ENCODE measurements at regions not wholly inside any gene's neighbourhood (a gene's known extent, or its start where the extent isn't known, plus 50 kb on each side); places are given as distances from the start of the nearest gene placed in this dataset.

DNA sequence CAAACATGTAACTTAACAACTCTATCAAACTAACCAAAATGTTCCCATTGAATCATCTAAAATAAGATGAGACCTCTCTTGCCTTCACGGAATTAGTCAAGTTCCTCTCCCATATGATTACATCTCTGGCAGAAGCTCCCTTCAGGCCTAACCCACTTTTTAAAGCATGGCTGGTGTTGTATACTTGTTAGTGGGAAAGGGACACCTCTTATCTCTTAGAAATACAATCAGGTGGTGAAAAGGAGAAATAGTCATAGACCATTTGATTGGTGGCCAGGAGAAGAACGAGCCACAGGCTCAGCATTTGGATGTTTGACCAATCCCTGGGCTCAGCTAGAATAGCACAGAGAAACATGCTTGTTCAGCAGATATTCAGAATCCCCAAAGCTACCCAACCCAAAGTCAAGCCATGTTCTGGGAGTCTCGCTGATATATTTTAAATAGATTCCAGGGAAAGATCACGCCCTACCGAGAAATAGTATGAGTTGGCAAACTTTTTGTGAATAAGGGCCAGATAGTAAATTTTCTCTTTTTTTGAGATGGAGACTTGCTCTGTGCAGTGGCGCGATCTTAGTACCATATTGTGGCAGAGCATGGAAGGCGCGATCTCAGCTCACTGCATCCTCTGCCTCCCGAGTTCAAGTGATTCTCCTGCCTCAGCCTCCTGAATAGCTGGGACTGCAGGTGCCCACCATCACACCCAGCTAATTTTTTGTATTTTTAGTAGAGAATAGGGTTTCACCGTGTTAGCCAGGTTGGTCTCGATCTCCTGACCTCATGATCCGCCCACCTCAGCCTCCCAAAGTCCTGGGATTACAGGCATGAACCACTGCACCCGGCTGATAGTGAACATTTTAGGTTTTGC lies 126.3 kb upstream of the MYLIP start:
- DNase-seq (ENCODE audit: low read depth, low spot score): no peak
- TF ChIP-seq, protein P1, sequence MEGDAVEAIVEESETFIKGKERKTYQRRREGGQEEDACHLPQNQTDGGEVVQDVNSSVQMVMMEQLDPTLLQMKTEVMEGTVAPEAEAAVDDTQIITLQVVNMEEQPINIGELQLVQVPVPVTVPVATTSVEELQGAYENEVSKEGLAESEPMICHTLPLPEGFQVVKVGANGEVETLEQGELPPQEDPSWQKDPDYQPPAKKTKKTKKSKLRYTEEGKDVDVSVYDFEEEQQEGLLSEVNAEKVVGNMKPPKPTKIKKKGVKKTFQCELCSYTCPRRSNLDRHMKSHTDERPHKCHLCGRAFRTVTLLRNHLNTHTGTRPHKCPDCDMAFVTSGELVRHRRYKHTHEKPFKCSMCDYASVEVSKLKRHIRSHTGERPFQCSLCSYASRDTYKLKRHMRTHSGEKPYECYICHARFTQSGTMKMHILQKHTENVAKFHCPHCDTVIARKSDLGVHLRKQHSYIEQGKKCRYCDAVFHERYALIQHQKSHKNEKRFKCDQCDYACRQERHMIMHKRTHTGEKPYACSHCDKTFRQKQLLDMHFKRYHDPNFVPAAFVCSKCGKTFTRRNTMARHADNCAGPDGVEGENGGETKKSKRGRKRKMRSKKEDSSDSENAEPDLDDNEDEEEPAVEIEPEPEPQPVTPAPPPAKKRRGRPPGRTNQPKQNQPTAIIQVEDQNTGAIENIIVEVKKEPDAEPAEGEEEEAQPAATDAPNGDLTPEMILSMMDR (IDR thresholded peaks at IDR 0.05; ENCODE audit: insufficient read depth, low read length, missing control alignments): no peak
- ChIA-PET CTCF (no interaction called here), POLR2A (no interaction called here)
- H3K4me3 ChIP-seq (ENCODE audit: low read depth, low read length): no peak overlapping the region

DNA sequence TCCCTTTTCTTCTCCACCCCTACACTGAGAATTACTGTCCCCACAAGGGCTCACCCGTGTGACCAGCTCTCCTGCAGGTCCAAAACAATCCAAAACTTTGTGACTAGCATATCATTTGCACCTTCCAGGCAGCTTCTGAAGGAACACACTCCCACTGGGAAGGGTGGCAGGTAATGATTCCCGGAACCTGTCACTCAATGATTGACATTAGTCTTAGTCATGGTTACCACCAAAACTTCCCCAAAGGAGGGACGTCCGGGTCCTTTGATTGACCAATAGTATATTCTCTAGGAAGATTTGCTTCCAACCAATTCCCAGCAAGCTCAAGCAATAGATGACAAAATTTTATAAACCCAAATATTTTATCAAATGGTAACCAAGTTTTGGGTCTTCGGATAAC lies 127.7 kb upstream of the MYLIP start:
- ChIA-PET POLR2A (no interaction called here), CTCF (no interaction called here)
- no peak overlapping the region for H3K4me3 ChIP-seq (ENCODE audit: low read depth, low read length)
- no peak for DNase-seq (ENCODE audit: low read depth, low spot score)
- TF ChIP-seq, protein P1 (IDR thresholded peaks at IDR 0.05; ENCODE audit: insufficient read depth, low read length, missing control alignments): no peak

DNA sequence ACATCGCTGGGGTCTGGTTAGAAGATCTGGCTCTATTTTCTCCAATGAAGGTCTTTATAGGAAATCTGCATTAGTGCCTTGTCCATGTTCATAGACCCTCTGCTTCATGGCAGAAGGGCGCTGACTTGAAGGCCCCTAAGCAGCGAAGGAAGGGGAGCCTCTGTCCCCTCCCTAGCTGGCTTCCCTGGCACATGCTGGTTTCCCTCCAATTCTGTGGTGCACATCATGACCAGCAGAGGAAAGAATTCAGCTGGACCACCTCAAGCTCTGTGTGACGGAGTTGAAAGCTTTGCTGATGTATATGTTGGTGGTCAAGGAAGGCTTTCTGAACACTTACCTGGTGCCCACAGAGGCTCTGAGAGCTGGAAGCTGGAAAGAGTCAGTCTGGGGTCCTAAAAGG lies 129.7 kb upstream of the MYLIP start:
- ChIA-PET CTCF (no interaction called here), POLR2A (no interaction called here)
- H3K4me3 ChIP-seq (ENCODE audit: low read depth, low read length): no peak overlapping the region
- TF ChIP-seq, protein P1 (IDR thresholded peaks at IDR 0.05; ENCODE audit: insufficient read depth, low read length, missing control alignments): no peak
- no peak for DNase-seq (ENCODE audit: low read depth, low spot score)

DNA sequence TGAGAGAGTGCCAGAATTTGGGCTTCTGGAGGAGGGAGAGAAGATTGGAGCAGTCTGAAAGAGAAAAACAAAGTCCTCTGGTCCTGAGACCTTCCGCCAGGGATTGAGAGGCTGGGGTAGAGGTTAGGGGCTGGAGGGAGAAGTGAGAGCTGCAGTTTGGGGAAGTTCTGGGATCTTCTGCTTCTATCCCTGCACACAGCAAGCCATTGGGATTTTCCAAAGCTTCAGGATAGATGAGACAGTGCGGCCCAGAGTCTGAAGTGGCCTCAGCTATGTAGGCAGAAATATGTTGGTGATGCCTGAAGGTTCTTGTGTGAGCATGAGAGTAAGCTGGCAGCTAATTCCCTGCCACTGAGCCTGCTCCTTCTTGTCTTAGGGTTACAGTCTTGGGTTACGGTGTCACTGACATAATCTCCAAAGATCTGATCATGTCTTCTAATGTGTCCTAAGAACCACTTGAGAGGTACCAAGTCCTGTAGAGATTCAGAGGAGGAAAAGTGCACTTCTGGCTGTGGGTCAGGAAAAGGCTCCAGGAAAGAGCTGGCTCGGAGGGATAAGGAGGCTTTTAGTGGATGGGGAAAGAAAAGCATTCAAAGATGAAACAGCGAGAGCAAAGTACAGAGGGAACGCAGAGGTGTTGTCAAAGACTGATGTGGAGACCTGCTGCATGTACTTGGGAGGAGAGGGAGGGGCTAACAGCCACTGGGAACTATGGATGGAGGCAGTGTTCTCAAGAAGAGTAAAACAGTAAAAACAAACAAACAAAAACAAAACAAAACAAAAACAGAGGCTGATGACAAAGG lies 131.1 kb upstream of the MYLIP start:
- ChIA-PET POLR2A (no interaction called here), CTCF (no interaction called here)
- DNase-seq (ENCODE audit: low read depth, low spot score): no peak
- TF ChIP-seq, protein P1 (IDR thresholded peaks at IDR 0.05; ENCODE audit: insufficient read depth, low read length, missing control alignments): no peak
- no peak overlapping the region for H3K4me3 ChIP-seq (ENCODE audit: low read depth, low read length)

DNA sequence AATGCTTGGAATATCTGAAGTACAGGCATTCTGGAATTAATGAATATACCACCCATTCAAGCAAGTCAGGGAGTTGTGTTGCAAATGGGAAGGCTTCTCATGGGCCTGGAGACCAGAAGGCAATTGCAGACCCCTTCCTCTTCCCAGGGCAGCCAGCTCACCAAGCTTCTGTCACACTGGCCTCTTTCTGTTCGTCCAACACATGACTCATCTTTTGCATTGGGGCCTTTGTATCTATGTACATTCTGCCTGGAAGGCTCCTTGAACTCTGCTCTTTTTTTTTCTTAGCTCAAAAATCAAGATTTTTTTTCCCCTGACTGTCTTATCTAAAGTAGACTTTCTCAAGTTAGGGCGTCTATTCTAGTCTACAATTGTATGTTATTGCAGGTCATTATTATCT lies 132.9 kb upstream of the MYLIP start:
- DNase-seq (ENCODE audit: low read depth, low spot score): no peak
- ChIA-PET CTCF (no interaction called here), POLR2A (no interaction called here)
- TF ChIP-seq, protein P1 (IDR thresholded peaks at IDR 0.05; ENCODE audit: insufficient read depth, low read length, missing control alignments): no peak
- no peak overlapping the region for H3K4me3 ChIP-seq (ENCODE audit: low read depth, low read length)

DNA sequence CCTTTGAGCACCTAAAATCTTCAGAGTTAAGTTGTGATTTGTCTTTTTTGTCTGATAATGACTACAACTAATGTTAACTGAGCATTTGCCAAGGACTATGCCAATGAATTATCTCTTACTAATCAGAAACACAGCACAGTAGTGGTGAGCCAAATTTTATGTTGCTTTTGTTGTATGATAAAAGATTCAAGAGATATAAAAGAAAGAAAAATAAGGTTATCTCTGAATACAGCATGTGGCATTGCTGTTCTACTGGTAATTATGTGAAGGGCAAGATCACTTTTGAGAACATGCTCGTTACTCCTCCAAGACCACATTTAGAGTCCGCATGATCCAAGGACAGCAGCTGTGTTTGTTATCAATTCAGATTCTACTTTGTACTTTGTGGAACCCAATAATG lies 133.4 kb upstream of the MYLIP start:
- ChIA-PET POLR2A (no interaction called here), CTCF (no interaction called here)
- no peak overlapping the region for H3K4me3 ChIP-seq (ENCODE audit: low read depth, low read length)
- TF ChIP-seq, protein P1 (IDR thresholded peaks at IDR 0.05; ENCODE audit: insufficient read depth, low read length, missing control alignments): no peak
- no peak for DNase-seq (ENCODE audit: low read depth, low spot score)

All from AG04449 (cell line).